ENCODE measurements at regions not wholly inside any gene's neighbourhood (a gene's known extent, or its start where the extent isn't known, plus 50 kb on each side); places are given as distances from the start of the nearest gene placed in this dataset.
"Not testable (repeated sequence)": the region's sequence is repeated elsewhere in the genome, so short reads cannot be mapped to it uniquely, and the experiment has no call there.

DNA sequence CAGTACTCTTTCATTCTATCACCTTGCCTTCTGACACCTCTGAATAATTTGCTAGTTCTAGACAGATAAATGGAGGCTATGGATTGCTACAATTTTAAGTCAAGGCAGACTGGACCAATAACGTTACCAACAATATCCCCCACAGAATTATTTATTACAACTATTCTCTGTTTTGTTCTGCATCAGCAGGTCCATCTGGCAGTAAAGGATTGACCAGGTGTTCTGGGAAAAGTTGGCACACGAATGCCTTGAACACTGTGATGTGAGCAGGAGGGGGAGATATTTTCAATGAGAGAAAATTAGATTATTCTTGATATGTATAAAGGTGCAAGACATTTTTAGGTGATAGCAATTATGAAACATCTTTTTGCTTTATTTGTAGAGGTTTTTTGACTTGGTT, 718.8 kb upstream of the TMPRSS15 start:
- DNase-seq: no peak

DNA sequence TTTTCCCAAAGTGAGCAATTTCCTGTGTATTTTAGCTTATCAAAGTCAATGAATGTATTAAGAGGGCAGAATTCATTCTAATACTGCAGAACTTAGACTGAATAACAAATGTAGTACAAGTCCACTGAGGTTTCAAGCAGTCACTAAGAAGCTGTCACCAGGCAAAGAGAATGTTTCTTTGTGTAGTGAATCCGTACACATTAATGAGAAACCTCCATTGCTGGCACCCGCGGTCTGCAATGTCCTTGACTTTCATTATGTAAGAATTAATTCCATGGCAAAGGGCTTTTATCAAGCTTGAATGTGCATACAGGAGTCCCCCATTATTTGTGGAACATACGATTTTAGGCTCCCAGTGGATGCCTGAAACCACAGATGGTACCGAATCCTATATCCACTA, 719.5 kb upstream of the TMPRSS15 start:
- DNase-seq: no peak

DNA sequence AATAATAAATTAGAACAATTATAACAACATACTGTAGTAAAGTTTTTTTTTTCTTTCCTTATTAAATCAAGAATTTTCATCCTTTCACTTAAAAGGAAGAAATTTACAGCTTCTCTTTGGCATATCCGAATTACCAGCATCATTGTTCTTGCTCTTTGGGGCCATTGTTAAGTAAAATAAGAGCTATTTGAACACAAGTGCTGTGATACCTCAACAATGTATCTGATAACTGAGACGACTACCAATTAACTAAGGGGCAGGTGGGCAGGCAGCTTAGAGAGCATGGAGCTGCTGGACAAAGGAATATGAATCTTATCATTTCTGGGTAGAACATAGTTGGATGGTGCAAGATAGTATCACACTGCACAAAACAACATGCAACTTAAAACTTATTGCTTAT, 719.9 kb upstream of the TMPRSS15 start:
- DNase-seq: no peak

DNA sequence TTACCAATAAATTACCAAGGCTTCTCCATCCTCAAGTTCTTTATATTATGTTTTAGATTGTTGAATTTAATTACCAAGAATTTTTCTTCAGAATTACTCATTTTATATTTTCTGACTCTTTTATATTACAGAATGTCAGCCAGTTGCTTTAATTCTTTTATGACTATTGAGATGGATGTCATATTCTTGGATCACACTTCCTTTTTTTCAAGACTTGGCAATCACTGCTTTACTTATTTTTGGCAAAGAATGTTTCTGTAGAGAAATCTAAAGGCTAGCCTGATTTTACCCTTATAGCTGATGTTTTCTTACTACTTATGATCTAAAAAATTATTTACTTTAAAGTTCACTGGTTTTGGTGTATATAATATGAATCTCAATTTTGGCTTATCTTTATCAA, 721.1 kb upstream of the TMPRSS15 start:
- DNase-seq: no peak

DNA sequence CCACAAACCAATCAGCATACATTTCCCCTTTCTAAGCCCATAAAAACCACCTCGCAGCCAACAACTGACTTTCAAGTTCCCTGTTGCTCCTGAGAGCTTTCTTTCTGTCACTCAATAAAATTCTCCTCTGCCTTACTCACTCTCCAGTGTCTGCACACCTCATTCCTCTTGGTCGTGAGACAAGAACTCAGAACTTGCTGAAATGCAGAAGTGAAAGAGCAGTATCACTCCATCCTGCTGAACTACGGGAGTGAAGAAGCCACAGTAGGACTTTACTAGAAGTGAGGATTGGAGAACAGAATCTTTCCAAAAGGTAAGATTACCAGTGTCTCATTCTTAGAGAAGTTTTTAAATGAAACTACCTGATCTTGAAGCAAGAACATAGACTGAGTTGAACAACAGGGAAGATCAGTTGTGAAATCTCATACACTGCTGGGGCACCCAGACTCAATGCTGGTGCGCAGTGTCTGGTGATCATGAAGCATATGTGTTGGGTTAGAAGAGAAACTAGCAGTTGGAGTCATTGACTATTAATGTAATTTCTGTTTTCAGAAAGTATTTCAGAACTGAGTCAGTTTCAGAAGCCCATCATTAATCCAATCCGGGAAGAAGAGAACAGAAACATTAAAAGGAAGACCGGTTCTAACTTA, 726.9 kb upstream of the TMPRSS15 start:
- no peak for DNase-seq

DNA sequence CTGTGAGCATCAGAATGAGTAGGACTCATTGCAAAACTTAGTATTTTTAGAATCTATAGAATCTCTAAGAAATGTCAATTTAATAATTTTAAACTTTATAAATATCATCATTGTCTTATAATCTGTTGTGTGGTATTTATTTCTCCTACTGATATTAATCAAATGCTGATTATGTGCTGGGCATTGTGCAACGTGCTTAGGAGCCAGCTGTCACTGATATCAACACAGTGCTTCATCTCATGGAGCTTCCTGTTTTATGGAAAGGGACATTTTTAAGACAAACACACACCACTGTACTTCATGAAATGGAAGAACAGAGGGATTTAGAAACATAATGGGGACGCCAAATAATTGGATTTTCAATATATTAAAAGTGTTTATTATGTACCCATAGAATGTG, 737.9 kb upstream of the TMPRSS15 start:
- no peak for DNase-seq

DNA sequence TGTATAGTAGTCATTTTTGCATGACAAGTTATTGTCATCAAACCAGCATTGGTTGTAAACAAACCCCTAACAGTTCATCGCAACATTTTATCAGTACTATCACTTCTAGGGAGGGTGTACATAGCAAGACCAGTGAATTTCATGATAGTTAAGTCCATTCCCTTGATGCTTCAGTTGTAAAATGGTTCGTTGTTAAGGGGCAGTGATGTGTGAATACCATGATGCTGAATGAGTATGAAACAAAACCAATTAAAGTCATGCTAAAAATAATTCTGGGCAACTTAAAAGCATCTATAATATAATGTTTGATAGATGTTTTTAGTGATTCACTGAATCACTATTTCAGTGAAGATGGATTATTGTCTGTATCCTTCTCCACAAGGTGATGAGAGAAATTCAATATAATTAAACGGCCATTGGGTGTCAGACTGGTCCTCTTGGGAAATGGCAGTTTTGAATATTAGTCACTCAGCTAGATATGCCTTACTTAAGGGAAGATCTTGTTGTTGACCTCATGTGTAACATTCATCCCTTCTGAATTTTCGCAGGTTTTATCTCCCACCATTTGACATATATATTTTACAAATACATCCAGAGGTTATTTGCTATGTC, 742.2 kb upstream of the TMPRSS15 start:
- DNase-seq: no peak

DNA sequence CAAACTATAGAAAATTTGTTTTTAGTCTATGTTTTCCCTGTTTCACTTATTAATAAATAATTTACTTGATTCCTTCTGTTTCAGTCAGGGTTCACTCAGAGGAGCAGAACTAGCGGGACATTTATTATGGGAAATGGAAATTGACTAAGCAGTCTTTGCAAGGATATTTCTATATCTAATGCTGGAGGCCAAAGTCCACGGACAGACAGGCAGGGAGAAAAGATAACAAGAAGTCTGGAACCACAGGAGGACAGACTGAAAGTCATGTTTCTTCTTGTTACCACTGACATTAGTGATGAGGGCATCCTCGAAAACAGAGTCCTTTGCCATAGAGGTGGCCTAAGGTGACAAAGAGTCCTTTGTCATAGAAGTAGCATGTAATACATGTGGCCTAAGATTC, 744.5 kb upstream of the TMPRSS15 start:
- no peak for DNase-seq

DNA sequence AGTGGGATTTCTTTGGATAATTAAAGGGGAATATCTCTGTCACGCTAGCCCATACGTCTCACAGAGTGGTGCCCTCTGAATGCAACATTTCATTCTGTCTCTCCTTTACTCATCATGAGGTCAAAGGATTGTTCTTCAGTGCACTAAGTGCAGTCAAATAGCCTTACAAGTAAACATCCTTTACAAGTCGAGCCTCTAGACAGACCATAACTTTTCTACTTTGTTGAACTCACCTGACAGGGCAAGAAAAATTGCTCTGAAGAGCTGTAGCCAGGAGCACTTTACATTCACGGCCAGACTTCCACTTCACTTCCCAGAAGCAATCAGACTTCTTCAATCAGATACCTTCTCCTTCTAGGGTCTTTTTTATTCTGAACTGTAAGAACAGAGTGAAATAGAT, 768.0 kb upstream of the TMPRSS15 start:
- no peak for DNase-seq

DNA sequence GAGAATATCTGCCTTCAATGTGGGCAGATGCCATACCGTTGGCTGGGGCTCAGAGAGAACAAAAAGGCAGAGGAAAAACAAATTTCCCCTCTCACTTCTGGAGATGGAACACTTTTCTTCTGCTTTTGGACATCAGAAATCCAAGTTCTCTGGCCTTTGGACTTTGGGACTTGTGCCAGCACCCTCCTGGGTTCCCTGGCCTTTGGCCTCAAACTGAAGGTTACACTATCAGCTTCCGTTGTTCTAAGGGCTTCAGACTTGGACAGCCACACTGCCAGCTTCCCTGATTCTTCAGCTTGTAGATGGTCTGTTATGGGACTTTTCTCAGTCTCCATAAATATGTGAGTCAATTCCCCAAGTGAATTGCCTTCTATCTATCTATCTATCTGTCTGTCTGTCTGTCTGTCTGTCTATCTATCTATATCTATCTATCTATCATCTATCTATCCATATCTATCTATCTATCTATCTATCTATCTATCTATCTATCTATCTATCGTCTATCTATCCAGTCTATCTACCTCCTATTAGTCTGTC, 778.1 kb upstream of the TMPRSS15 start:
- DNase-seq: no peak

DNA sequence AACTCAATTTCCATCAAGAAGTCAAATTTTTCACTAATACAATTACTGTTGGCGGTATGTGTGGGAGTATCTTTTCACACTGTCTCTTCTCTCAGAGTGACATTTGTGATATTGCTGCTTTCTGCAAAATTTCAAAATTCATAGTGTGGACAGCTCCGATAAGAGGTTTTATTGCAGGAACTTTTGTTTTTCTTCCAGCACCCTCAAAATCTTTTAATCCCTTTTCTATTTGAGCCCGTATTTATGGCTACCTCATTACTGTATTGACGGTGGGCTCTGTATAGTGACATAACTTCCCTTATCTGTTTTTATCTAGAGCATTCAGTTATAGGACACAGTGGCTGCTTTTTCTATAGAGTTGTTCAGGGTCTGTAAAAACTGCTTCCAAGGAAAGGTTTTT, 794.4 kb upstream of the TMPRSS15 start:
- no peak for DNase-seq

DNA sequence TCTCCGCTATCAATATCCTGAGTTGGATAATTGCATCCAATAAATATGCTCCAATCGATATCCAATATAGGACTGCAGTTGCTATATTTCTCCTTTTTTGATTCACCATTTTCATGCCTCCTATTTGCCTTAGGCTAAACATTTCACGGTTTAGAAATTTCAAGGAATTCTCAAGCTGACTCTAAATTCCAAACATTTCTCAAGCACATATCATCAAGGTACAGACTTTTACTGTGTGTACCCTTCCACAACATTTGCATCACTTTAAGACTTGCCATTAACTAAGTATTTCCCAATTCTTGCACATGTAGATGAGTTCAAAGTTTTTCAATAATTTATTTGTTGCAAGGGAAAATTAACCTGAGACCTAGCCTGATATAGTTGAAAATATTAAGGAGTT, 795.2 kb upstream of the TMPRSS15 start:
- no peak for DNase-seq

DNA sequence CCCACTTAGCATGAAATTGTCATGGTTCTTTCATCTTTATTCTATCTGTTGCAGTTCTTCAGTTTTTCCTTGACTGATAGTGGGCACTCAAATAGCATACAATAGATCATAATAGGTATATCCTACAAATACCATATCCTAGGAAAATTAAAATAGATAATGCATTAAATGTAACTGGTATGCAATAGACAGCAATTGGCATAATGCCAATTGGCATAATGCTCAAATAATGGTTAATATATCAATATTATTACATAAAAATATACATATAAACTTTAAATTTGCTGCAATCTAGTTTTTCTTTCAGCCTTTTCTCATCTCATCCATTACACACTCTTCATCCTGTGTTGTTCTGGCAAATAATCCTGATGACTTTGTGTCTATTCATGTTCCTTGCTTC, 814.6 kb upstream of the TMPRSS15 start:
- no peak for DNase-seq

DNA sequence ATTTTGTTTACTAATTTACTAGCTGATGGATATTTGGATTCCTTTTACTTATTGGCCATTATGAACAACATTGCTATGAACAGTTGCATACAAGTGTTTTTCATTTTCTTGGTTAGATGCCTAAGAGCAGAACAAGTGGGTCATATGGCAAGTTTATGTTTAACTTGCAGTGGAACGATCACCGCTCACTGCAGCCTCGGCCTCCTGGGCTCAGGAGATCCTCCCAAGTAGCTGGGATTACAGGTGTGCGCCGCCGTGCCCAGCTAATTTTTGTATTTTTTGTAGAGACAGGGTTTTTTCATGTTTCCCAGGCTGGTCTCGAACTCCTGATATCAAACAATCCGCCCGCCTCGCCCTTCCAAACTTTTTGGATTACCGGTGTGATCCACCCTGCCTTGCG, 820.5 kb upstream of the TMPRSS15 start:
- no peak for DNase-seq

DNA sequence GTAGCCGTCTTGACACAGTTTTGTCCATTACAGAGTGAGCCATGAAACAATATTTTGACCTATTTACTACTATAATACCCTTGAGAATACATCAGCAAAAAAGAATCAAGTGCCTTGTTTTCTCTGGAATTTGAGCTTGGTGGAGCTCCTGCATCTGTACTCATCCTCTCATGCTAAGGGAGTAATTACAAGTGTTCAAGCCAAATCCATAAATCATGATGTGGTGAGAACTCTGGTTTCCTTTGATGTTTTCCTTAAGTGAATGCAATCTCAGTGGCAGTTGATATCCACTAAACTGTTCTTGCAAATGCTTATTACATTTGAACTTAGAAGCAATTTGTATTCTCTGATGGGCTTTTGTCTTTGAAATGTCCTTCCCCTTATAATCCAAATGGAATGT, 824.6 kb upstream of the TMPRSS15 start:
- DNase-seq: no peak

DNA sequence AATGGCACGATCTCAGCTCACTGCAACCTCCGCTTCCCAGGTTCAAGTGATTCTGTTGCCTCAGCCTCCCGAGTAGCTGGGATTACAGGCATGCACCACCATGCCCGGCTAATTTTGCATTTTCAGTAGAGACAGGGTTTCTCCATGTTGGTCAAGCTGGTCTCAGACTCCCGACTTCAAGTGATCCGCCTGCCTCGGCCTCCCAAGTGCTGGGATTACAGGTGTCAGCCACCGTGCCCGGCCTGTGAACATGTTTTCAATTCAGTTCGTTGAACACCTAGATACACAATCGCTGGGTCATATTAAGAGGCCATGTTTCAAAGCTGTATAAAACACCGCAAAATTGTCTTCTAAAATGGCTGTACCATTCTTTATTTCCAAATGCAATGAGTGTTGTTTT, 830.3 kb upstream of the TMPRSS15 start:
- not testable (repeated sequence) for DNase-seq

DNA sequence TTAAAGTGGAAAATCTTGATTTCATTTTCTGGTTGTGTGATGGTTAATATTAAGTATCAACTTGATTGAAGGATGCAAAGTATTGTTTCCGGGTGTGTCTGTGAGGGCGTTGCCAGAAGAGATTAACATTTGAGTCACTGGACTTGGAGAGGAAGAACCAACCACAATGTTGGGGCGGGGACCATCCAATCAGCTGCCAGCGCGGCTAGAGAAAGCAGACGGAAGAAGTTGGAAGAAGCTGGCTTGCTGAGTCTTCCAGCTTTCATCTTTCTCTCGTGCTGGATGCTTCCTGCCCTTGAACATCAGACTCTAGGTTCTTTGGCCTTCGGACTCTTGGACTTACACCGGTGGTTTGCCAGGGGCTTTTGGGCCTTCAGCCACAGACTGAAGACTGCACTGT, 832.6 kb upstream of the TMPRSS15 start:
- no peak for DNase-seq

DNA sequence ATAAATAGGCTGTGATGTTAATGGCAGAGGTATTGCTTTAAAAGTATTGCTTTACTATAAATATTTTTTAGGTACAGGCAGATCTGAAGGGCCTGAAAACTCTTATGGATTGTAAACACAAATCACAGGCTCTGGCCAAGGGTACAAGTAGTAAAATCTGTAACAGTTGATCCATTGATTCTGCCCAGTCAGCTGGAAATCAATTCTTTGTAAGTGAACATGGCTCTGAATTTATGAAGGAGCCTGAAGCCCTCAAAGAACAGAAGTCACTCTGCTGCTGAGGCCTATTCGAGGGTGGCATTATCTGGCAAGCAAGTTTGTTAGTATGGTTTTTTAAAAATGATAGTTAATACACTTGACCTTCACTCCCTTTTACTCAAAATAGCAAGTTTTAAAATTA, 834.0 kb upstream of the TMPRSS15 start:
- DNase-seq: no peak

DNA sequence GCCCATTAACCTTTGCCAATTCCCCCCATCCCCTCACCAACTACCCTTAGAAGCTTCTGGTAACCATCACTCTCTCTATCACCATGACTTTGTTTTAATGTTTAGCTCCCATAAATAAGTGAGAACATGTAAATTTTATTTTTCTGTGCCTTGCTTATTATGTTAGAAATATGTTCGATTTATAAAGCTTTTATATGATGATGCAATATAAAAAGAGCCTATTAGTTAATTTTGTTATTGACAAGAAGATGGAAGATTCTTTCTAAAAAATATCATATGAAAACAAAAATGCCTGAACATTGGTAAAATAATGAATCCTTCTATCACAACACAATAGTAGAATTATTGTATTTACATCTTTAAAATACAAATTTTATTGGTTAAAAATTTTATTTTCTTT, 836.1 kb upstream of the TMPRSS15 start:
- DNase-seq: no peak

DNA sequence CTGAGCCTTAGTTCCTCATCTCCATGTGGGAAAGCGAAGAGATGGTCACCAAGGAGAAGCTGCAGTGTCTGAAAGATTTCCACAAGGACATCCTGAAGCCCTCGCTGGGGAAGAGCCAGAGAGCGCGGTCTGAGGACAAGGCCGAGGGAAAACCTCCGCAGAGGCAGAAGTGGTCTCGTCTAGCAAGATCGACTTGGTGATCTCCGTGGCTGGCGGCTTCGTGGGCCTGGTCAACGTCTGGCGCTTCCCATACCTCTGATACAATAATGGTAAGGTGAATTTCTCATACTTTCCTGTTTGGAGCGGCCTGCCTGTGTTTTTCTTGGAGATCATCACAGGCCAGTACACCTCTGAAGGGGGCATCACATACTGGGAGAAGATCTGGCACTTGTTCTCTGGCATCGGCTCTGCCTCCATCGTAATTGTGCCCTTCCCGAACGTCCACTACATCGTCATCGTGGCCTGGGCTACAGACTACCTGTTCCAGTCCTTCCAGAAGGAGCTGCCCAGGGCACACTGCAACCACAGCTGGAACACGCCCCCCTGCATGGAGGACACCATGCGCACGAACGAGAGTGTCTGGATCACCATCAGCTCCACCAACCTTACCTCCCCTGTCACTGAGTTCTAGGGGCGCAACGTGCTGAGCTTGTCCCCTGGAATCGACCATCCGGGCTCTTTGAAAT, 841.1 kb upstream of the TMPRSS15 start:
- no peak for DNase-seq

DNA sequence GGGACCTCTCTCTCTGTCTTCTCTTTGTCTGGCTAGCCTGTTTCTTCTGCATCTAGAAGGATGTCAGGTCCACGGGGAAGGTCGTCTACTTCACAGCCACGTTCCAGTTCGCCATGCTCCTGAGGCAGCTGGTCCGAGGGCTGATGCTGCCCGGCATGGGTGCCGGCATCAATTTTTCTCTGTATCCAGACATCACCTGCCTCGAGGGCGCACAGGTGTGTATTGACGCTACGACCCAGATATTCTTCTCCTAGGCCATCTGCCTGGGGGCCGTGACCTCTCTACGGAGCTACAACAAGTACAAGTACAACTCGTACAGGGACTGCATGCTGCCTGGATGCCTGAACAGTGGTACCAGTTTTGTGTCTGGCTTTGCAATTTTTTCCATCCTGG, 841.6 kb upstream of the TMPRSS15 start:
- no peak for DNase-seq

DNA sequence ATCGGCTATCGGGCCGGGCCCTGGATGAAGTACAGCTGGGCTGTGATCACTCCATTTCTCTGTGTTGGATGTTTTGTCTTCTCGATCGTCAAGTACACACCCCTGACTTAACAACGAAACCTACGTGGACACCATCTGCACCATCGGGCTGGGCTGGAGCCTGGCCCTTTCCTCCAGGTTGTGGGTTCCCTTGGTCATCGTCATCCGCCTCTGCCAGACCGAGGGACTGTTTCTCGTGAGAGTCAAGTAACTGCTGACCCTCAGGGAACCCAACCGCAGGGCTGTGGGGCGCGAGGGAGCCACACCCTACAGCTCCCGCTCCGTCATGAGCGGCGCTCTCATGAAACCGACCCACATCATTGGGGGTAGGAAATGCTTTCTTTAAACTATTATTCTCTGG, 842.4 kb upstream of the TMPRSS15 start:
- DNase-seq: no peak

DNA sequence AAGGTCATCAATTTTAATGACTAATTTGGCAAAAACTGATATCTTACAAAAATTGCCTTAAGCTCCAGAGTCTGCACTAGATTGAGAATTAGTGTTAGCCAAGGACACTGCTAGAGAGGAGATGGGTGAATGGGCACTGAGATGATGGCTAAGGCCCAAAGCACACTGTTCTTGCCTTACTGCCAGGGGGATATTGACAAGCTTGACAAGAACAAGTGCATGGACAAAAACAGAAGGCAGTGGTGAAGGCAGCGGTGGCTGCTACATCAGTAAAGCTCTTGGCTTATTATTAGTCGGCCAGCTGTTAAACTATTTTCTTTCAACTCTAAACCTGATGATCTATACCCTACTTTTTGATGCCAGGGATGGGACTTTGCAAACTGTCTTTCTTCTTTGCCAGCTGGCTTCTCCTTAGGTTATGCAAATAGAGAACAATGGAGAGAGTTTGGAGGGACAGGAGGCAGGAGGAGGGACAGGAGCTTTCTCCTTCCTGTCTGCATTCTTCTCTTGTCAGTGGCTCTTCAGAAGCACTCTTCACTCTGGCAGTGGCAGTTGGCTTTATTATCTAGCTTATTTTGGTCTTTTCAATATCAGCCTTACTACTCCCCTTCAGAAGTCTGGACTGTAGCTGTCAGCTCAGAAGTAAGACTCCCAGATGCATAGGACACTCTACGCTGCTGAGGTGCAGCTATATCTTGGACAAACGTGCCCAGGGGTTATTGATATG, 853.5 kb upstream of the TMPRSS15 start:
- no peak for DNase-seq
